Right forelimb (tissue), 1 donor: ENCODE measurements at regions not wholly inside any gene's neighbourhood (a gene's known extent, or its start where the extent isn't known, plus 50 kb on each side); places are given as distances from the start of the nearest gene placed in this dataset.
"Not testable (repeated sequence)": the region's sequence is repeated elsewhere in the genome, so short reads cannot be mapped to it uniquely, and the experiment has no call there.

Experiments
- DNase-seq: peaks from one replicate; pipeline ENCODE4 v3.0.0-alpha.2; 2018

DNA sequence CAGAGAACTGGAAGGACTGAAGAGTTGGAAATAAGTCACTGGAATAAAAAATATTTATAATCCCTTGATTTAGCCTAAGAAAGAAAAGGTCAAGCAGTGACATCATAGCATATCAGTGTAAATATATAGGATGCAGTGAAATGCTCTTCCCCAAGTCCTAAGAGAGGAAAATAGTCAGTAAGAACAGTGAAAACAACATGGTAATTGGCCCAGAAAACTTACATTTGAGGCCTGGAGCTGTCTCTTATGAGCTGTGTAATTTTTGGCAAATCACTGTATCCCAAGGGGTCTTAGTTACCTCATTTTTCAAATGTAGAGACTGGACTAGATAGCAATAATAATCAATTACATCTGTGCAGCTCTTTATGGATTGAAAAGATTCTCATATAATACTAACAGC, 255.7 kb upstream of the AR start:
- no peak for DNase-seq

DNA sequence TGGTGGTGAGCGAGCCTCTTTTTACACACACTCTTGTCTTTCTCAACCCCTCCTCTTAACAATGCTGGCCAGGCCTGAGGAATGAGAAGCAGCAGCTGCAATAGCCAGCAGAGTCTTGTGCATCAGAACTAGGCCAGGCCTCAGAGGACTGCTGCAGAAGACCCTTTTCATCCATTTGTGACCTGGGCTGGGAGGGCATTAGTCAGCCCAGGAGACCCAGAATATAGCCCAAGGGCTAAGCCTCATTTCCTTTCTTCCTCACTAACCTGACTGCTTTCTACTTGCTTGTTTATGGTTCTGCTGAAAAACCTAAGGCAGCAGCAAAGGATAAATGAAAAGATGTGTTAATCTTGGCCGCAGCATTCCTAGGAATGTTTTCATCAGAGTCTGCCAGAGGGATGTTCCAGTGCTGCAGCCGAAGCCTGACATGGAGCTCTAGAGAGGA, 254.7 kb upstream of the AR start:
- DNase-seq, result peak; percentile 30

DNA sequence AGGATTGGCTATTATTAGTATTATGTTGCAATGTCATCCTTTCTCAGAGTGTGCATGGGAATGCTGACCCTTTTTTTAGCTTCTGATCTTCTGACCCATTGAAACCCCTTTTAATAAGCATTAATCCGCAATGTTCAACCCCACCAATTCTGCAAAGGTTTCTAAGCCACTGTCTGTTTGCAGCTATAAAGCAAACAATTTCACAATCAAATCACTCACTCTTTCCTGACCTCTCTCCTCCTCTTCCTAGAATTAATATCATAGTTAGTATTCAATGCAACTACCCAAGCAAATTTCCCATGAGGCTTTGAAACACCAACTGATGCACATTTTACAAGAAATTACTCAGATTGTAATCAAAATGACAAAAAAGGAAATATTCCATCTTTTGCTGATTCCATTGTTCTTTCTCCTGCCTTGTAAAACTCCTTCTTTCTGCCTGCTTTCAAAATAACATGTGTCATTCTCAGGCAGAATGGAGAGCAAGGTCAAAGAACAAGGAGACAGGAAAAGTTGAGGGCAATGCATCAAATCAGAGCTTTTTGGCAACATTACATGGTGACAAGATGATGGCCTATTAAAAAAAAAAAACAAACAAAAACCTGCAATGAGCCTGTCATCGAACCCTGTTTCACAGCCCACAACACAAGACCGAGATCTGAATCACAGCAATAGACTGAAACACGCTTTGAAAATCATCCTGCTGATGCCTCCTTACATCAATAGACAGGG, 253.2 kb upstream of the AR start:
- DNase-seq, result no peak

DNA sequence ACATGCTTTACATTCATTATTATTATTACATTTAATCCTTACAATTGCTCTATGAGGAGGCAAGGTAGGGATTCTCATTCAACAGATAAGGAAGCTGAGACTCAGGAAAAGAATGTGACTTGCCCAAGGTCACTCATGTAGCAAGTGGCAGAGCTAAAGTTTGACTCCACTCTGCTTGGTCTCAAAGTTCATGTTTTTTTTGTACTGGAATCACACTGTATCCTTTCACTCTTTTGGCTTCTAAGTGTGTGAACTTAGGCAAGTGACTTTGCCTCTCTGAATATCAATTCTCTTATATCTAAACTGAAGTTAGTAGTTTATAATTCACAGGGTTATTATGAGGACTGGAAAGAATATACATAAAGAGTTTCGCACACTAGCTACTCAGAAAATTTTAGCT, 247.9 kb upstream of the AR start:
- DNase-seq, result no peak

DNA sequence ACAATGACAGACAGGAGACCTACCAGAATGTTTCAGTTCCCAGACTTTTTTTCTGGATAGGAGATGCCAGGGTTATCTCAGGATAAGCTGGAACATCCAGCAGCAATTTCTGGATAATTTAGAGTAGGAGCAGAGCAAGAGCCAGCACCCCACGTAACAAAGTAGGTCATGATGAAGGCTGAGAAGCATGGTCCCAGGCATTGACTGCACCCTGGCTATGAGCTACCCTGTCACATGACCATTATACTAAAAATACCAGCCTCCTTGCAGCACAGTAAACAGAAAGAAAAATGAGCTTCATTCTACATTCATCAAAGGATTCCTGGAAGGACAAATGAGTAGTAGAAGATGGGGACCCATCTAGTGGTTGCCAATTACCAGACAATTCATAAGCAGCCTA, 247.4 kb upstream of the AR start:
- no peak for DNase-seq

DNA sequence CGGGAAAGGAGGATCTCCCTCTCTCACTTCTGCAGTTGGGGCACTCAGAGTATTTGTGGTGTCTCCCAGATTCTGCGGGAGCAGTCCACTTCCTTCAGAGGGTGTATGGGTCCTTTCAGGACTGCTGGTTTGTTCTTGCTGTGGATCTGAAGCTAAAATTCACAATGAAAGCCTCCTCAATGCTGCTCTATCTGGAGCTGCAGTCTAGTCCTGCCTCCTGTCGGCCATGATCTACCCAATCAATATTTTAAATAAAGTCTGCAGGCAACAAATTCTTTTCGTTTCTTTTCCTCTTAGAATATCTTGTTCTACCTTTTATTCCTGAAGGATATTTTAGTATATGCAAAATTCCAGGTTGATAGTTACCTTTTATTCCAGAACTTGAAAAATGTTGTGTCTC, 226.1 kb upstream of the AR start:
- no peak for DNase-seq

DNA sequence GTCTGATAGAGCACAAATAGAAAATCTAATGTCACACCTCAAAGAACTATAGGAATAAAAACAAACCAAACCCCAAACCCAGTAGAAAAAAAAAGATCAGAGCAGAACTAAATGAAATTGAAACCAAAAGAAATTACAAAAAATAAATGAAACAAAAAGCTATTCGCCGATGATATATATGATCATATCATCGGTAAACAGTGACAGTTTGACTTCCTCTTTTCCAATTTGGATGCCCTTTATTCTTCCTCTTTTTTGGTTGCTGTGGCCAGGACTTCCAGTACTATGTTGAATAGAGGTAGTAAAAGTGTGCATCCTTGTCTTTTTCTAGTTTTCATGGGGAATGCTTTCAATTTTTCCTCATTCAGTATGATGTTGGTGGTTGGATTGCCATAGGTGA, 215.3 kb upstream of the AR start:
- no peak for DNase-seq

DNA sequence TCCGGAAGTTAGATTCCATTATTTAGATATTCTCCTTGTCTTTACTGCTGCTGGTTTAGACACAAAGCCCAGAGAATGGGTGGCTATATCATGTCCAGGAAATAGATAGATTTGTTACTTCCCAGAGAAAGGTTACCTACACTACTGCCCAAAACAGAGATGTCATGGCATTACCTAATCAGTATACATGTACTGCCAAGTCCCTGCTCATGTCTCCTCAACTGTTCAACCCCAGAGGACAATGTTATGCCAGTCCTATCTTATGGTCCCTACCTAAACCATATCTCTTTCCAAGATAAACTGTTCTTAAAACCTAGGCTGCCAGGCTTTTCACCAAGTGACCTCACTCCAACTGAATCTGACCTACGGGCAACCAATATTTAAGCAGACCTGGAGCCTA, 209.5 kb upstream of the AR start:
- DNase-seq, result no peak

DNA sequence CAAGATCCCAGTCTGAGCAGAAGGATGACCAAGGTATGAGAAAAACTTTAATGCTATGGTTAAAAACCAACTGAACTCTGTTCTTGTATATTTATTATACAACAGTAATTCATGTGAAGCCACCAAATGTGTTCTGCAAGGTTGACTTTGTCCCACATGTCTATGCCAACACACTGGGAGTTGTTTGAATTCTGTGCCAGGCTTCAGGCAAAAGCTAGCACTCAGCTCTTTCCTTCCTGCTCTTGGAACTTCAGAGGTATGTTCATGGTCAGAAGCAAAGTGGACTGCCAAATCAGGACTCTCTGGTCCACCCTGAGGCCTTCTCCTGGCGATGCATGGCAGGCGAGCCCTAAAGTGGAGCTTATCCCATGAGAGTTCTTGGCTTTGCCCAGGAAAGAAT, 205.6 kb upstream of the AR start:
- no peak for DNase-seq

DNA sequence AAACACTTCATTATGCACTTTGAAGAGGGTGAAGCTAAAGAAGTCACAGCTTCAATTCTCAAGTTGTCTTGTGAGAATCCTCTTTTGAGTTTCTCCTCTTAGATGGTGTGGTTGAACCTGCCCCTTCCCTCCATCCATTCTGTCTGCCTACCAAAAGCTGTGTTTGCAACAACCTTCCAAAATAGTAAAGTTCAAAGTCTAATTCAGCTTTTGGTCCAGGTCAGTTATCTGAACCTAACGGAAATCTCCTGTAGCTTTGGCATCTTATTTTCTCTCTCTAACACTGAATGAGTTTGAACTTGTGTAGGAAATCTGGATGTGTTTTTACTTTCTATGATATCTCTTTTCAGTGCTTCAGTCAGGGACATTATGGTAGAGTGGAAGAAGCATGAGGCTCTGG, 201.7 kb upstream of the AR start:
- DNase-seq, result no peak

DNA sequence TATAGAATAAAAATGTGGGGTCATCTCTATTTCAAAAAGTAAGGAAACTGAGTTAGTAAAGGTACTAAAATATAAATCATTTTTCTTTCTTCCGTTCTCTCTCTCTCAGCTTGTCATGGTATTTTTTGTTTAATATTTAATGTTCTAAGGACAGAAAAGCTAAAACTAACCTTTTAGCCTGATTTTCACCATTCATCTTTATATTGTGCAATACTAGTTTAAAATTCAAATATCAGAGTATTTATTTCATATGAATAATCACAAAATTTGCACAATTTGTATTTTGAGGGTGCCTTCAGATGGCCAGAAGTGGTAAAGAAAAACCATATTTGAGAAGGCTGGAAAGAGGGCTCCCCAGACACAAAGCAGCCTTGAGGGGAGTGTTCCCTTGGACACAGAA, 197.6 kb upstream of the AR start:
- no peak for DNase-seq

DNA sequence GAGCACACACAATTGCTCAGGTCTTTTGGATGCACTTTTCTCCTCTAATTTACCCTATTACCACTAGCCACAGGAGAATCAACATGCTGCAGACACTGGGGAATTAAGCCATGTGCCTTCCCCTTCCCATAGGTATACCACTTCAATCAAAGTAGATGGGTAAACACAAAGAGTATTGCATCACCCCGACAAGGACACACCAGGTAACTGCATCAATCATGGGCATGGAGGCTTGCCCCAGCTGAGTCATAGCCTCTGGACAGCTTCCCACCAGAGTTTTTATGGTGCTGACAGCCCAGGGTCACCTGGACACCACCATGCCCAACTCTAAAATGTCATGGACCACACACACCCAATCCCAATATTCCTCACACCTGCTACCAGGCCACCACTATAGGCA, 197.2 kb upstream of the AR start:
- no peak for DNase-seq

DNA sequence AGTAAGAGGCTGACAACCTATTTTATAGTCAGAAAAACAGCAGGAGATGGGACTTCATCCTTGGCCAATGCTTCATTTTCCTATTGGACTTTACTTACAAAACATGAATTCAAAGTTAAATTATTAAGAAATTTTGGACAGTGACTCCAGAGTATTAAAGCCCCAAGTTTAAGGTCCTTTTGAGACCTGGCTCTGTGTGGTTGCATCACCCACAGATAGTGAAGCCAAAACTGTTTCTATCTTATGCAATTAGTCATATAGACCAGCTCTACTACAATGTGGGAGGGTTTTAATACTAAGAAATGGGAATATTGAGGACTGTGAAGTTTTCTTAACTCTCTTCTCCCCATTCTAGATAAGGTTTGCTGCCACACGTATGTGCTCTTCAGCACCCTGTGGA, 196.7 kb upstream of the AR start:
- no peak for DNase-seq

DNA sequence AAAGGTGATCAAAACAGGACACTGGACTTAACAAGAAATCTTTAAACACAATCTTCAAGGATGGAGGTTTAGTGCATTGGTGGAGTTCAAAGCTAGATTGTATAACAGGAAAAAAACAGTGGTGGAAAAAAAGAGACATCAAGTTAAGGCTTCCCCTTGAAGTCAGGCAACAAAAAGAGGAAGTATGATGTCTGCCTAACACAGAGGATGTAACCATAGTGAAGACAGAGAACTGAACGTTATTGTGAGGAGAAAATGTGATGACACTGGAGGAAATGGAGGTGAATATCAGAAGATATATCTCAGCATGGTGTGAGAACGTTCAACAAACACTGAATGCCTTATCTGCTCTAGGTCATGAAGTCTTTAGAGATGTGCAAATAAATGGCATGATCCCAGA, 192.4 kb upstream of the AR start:
- no peak for DNase-seq

DNA sequence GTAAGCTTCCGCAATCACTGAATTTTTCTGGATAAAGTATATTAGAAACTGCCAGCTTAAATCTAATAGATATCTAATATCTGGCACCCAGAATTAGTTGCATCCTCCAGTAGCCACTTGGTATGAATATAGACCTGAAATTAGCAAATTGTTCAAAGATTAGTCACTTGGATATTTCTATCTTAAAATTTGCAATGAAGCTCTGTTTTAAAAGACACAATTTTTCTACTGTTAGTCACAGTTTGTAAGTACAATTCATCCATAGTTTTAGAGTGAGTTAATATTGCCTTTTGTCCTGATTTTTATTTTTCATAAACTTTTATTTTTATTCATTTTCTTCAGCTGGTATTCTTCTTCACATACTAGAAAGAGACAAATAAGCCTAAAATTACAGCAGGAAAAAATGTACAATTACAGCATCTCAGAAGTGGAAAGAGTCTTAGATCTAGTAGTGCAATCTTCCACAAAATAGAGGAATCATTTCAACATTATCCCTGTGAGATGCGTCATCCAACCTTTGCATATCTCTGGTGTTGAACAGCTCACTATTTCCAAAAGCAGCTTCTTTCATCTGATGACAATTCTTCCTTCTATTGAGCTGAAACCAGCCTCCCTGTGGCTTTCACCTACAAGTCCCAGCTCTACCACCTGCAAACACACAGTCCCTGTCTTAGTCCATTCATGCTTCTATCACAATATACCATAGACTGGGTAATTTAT, 190.0 kb upstream of the AR start:
- no peak for DNase-seq

DNA sequence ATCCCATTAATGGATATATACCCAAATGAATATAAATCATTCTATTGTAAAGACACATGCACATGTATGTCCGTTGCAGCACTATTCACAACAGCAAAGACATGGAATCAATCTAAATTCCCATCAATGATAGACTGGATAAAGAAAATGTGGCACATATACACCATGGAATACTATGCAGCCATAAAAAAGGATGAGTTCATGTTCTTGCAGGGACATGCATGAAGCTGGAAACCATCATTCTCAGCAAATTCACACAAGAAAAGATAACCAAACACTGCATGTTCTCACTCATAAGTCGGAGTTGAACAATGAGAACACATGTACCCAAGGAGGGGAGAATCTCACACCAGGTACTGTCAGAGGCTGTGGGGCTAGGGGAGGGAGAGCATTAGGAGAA, 182.6 kb upstream of the AR start:
- DNase-seq, result not testable (repeated sequence)

DNA sequence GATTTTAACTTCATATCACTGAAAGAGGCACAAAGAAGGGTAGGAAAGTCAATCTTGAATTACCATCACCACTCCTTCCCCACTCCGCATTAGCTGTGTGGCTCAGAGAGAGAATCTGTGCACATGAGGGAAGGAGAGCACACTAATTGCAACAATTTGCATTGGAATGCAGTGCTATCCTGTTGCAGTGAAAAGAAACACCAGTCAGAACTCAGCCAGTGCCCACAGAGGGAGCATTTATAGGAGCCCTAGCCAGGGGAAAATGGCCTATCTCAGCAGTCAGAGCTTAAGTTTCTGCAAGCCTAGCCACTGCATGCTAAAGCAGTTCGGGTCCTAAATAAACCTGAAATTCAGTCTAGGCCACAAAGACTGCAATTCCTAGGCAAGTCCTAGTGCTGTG, 159.4 kb upstream of the AR start:
- no peak for DNase-seq

DNA sequence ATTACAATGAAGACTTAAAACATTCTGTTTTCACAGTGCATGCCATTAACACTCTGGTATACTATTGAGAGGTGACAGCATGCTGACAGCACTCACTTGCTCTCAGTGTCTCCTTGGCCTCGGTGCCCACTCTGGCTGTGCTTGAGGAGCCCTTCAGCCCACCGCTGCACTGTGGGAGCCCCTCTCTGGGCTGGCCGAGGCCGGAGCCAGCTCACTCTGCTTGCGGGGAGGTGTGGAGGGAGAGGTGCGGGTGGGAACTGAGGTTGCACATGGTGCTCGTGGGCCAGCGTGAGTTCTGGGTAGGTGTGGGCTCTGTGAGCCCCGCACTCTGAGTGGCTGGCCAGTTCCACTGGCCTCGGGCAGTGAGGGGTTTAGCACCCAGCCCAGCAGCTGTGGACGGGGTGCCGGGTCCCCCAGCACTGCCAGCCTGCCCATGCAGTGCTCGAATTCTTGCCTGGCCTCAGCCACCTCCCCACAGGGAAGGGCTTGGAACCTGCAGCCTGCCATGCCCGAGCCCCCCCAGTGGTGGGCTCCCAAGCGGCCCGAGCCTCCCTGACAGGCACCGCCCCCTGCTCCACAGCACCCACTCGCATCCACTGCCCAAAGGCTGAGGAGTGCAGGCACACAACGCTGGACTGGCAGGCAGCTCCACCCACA, 135.3 kb upstream of the AR start:
- no peak for DNase-seq

DNA sequence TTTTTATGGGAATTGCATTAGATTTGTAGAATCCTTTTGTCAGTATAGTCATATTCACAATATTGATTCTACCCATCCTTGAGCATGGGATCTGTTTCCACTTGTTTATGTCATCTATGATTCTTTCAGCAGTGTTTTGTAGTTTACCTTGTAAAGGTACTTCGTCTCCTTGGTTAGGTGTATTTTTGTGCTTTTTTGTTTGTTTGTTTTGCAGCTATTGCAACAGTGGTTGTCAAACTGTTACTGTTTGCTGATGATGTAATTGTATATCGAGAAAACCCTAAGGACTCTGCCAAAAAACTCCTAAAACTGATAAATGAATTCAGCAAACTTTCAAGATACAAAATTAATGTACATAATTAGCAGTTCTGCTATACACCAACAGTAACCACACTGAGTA, 127.9 kb upstream of the AR start:
- no peak for DNase-seq

DNA sequence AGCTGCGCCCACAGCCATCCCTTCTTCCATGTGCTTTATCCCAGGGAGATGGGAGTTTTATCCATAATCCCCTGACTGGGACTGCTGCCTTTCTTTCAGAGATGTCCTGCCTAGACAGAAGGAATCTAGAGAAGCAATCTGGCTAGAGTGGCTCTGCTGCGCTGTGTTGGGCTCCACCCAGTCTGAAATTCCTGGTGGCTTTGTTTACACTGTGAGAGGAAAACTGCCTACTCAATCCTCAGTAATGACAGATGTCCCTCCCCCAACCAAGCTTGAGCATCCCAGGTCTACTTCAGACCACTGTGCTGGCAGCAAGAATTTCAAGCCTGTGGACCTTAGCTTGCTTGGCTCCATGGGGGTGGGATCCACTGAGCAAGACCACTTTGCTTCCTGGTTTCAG, 116.9 kb upstream of the AR start:
- DNase-seq, result no peak

DNA sequence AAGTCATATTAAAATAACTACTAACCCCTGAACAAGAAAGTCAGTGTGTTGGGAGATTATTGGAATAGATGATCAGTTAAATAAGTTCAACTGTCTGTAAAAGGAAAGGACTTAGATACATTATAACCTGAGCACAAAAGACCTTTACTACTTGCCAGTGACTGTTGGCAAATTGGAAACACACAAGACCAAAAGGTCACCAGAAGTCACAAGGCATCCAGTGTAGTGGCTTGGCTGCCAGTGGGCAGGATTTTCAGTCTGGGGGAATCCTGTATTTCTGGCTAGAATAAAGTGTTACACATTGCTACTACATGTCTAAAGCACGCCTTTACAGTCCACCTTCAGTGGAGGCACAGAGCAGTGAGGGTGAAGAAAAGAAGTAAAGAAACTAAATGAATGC, 108.3 kb upstream of the AR start:
- DNase-seq, result no peak

DNA sequence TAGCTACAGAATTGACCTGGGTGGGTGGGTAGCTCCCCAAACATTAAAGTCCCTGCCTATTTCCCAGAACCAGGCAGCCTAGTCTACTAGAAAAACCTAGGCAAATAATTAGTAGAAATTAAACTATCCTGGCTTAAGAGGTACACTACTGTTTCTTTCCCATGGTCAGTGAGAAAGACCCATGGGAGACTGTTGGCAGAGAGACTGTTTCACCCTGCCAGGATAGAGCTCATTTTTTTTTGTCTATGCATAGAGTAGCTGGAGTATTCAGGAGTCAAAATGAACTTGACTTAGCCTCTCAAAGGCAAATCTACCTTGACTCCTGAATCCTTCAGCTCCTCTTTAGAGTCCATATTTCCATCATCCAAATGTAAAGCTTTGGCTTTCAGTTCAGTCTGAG, 107.0 kb upstream of the AR start:
- no peak for DNase-seq

DNA sequence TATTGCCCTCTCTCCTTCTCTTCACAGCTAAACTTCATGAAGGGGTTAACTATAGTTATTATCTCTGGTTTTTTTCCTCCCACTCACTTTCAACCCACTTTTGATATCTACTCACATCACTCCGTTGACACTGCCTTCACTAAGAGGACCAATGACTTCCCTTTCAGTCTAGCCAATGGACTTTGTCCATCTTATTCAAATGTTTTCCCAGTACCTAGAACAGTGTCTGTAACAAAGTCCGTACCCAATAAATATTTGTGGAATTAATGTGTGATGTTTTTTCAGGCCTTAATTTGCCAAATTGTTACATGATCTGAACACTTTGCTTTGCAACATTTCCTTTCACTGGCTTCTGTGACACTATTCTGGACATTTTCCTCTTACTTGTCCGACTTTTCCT, 106.0 kb upstream of the AR start:
- no peak for DNase-seq

DNA sequence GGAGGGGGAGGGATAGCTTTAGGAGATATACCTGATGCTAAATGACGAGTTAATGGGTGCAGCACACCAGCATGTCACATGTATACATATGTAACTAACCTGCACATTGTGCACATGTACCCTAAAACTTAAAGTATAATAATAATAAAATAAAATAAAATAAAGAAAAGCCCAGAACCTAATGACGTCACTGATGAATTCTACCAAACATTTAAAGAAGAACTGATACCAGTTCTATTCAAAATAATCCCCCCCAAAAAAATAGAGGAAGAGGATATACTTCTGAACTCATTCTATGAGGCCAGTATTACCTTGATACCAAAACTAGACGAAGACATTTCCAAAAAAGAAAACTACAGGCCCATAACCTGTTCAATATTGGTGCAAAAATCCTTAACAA, 68.6 kb upstream of the AR start:
- DNase-seq, result not testable (repeated sequence)
